ENCODE measurements at regions not wholly inside any gene's neighbourhood (a gene's known extent, or its start where the extent isn't known, plus 50 kb on each side); places are given as distances from the start of the nearest gene placed in this dataset.

- no peak overlapping the region for H3K27ac ChIP-seq
- no peaks in the 10 kb centered on the region for H3K9me3 ChIP-seq (ENCODE audit: severe bottlenecking)
- TF ChIP-seq CTCF (IDR thresholded peaks at IDR 0.05; ENCODE audit: low read depth, low read length) = no peak
- peaks cover 53% of the 10 kb centered on the region for H3K27me3 ChIP-seq (ENCODE audit: insufficient read depth, low read depth, severe bottlenecking)
- H3K36me3 ChIP-seq = no peaks in the 10 kb centered on the region
- no peak overlapping the region for H3K4me3 ChIP-seq (ENCODE audit: low read depth, low read length)
- no peak for DNase-seq
Observed at GRCh38 chr14:98366429-98366828, 905.6 kb downstream of the BCL11B start.

- no peak overlapping the region for H3K4me3 ChIP-seq (ENCODE audit: low read depth, low read length)
- no peak for TF ChIP-seq CTCF (IDR thresholded peaks at IDR 0.05; ENCODE audit: low read depth, low read length)
- H3K27me3 ChIP-seq (ENCODE audit: insufficient read depth, low read depth, severe bottlenecking) = peaks cover 52% of the 10 kb centered on the region
- H3K27ac ChIP-seq = no peak overlapping the region
- no peaks in the 10 kb centered on the region for H3K9me3 ChIP-seq (ENCODE audit: severe bottlenecking)
- no peaks in the 10 kb centered on the region for H3K36me3 ChIP-seq
- DNase-seq = no peak
Observed at GRCh38 chr14:98368221-98368620, 903.8 kb downstream of the BCL11B start.

- TF ChIP-seq CTCF (IDR thresholded peaks at IDR 0.05; ENCODE audit: low read depth, low read length) = no peak
- no peak overlapping the region for H3K27ac ChIP-seq
- H3K4me3 ChIP-seq (ENCODE audit: low read depth, low read length) = no peak overlapping the region
Observed at GRCh38 chr14:98368916-98369315, 903.1 kb downstream of the BCL11B start.

GRCh38 chr14:98369344-98369743 is 902.7 kb downstream of the BCL11B start:
- Histone ChIP-seq H3K9me3 (ENCODE audit: severe bottlenecking) (no peaks in the 10 kb centered on the region), H3K27ac (no peak overlapping the region), H3K4me3 (ENCODE audit: low read depth, low read length) (no peak overlapping the region), H3K36me3 (no peaks in the 10 kb centered on the region), H3K27me3 (ENCODE audit: insufficient read depth, low read depth, severe bottlenecking) (peaks cover 61% of the 10 kb centered on the region)
- TF ChIP-seq CTCF (IDR thresholded peaks at IDR 0.05; ENCODE audit: low read depth, low read length) = no peak
- no peak for DNase-seq

More at GRCh38 chr14:98368916-98369315, 903.1 kb downstream of the BCL11B start:
- H3K27me3 ChIP-seq (ENCODE audit: insufficient read depth, low read depth, severe bottlenecking) = peaks cover 57% of the 10 kb centered on the region
- no peaks in the 10 kb centered on the region for H3K9me3 ChIP-seq (ENCODE audit: severe bottlenecking)
- no peak for DNase-seq
- no peaks in the 10 kb centered on the region for H3K36me3 ChIP-seq

- Histone ChIP-seq H3K9me3 (ENCODE audit: severe bottlenecking) (no peaks in the 10 kb centered on the region), H3K4me3 (ENCODE audit: low read depth, low read length) (no peak overlapping the region), H3K27ac (no peak overlapping the region), H3K27me3 (ENCODE audit: insufficient read depth, low read depth, severe bottlenecking) (peaks cover 69% of the 10 kb centered on the region), H3K36me3 (no peaks in the 10 kb centered on the region)
- no peak for DNase-seq
- no peak for TF ChIP-seq CTCF (IDR thresholded peaks at IDR 0.05; ENCODE audit: low read depth, low read length)
Observed at GRCh38 chr14:98370352-98370751, 901.6 kb downstream of the BCL11B start.

GRCh38 chr14:98371141-98371540 is 900.9 kb downstream of the BCL11B start:
- no peaks in the 10 kb centered on the region for H3K36me3 ChIP-seq
- peaks cover 68% of the 10 kb centered on the region for H3K27me3 ChIP-seq (ENCODE audit: insufficient read depth, low read depth, severe bottlenecking)
- DNase-seq = no peak
- H3K9me3 ChIP-seq (ENCODE audit: severe bottlenecking) = no peaks in the 10 kb centered on the region
- TF ChIP-seq CTCF (IDR thresholded peaks at IDR 0.05; ENCODE audit: low read depth, low read length) = no peak
- no peak overlapping the region for H3K27ac ChIP-seq
- H3K4me3 ChIP-seq (ENCODE audit: low read depth, low read length) = no peak overlapping the region
